B cell (primary cell): ENCODE measurements at regions not wholly inside any gene's neighbourhood (a gene's known extent, or its start where the extent isn't known, plus 50 kb on each side); places are given as distances from the start of the nearest gene placed in this dataset.

Experiments
- EZH2 ChIP-seq: IDR thresholded peaks from 2 replicates; pipeline ENCODE4 v1.6.1; 2012; ENCODE audit warnings: borderline replicate concordance, low read depth, mild to moderate bottlenecking, moderate library complexity, low read length; ENCODE audit not compliant: insufficient read depth, poor library complexity, severe bottlenecking
- TF ChIP-seq, protein P1 (sequence below): fragments of 200-600 bp; IDR thresholded peaks from one replicate; pipeline ENCODE4 v1.8.0; 2022; ENCODE audit warnings: antibody characterized with exemption, mild to moderate bottlenecking

DNA sequence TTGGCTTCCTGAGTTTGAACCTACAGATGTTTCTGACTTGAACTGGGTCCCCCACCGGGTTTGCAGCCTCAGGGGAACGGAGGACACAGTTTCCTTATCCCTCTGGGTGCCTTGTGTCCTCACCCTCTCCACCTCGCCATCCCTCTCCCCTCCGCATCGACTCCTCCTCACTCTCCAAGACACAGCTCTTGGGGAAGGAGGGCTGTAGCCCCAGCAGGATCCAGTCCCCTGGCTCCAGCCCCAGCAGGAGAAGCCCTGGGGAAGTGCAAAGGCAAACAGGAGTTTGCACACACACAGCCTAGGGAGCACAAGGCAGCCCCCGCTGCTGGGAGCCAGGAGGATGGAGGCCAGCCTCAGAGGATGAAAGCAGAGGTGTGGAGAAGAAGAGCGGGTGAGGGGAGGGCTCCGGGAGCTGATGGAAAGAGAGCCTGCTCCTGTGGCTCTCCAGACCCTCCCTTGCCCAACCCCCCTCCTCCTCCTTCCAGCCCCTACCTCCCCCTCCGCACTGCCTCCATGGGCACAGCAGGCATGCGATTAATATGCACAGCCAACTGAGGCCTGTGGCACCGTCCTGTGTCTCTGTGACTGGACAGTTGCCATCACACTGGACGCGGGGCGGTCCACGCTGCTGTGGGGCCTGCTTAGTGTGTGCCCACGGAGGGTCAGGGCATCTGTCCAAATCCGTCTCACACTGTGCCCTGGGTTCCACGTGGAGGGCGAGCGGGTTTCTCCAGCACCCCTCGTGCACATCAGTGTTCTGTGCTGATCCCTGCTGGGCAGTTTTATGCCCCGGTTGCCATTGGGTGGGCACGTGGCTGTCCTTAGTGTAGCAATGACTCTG lies 193.7 kb upstream of the DIO3 start:
- TF ChIP-seq, protein P1, sequence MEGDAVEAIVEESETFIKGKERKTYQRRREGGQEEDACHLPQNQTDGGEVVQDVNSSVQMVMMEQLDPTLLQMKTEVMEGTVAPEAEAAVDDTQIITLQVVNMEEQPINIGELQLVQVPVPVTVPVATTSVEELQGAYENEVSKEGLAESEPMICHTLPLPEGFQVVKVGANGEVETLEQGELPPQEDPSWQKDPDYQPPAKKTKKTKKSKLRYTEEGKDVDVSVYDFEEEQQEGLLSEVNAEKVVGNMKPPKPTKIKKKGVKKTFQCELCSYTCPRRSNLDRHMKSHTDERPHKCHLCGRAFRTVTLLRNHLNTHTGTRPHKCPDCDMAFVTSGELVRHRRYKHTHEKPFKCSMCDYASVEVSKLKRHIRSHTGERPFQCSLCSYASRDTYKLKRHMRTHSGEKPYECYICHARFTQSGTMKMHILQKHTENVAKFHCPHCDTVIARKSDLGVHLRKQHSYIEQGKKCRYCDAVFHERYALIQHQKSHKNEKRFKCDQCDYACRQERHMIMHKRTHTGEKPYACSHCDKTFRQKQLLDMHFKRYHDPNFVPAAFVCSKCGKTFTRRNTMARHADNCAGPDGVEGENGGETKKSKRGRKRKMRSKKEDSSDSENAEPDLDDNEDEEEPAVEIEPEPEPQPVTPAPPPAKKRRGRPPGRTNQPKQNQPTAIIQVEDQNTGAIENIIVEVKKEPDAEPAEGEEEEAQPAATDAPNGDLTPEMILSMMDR = no peak
- TF ChIP-seq EZH2 = no peak
